K562 (cell line): ENCODE measurements at regions not wholly inside any gene's neighbourhood (a gene's known extent, or its start where the extent isn't known, plus 50 kb on each side); places are given as distances from the start of the nearest gene placed in this dataset.

Experiments used
- RBM15 ChIP-seq: fragments of 200-400 bp; formaldehyde crosslinking; IDR thresholded peaks from 2 replicates; pipeline ENCODE4 v1.6.1; 2018; ENCODE audit warnings: mild to moderate bottlenecking, low read length, moderate library complexity; ENCODE audit not compliant: insufficient read depth
- SMARCA5 ChIP-seq: fragments of 450-650 bp; IDR thresholded peaks from 2 replicates; pipeline ENCODE4 v1.6.1; 2016
- TF ChIP-seq, protein P1 (sequence below): sonication (generic); formaldehyde crosslinking; IDR thresholded peaks from 2 replicates; pipeline ENCODE4 v1.8.0; 2023; ENCODE audit warnings: mild to moderate bottlenecking, missing genetic modification reagents
- TF ChIP-seq, protein P2 (sequence below): fragments of 150-350 bp; conservative IDR thresholded peaks from 2 replicates; pipeline ENCODE4 v1.6.1; 2014; ENCODE audit warnings: low read length
- TF ChIP-seq, protein P3 (sequence below): fragments of 450-650 bp; formaldehyde crosslinking; conservative IDR thresholded peaks from 2 replicates; pipeline ENCODE4 v1.4.0; 2022; ENCODE audit warnings: mild to moderate bottlenecking, missing genetic modification characterization

DNA sequence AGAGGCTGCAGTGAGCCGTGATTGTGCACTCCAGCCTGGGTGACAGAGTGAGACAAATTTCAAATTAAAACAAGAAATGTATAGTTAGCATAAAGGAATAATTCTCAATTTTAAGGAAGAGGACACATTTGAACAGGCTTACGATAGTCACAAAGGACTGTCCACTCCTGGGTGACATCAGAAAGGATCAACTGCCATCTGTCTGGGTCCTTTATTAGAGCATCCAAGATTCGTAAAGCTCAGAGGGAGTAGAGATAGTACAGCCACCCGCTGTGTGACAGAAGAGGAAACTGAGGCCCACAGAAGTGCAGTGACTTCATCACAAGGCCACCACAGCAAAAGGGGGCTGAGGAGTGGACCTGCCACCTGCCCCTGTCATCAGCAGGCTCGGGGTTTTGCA is 149.3 kb upstream of the RBPJ start (continued):
- TF ChIP-seq, protein P1, sequence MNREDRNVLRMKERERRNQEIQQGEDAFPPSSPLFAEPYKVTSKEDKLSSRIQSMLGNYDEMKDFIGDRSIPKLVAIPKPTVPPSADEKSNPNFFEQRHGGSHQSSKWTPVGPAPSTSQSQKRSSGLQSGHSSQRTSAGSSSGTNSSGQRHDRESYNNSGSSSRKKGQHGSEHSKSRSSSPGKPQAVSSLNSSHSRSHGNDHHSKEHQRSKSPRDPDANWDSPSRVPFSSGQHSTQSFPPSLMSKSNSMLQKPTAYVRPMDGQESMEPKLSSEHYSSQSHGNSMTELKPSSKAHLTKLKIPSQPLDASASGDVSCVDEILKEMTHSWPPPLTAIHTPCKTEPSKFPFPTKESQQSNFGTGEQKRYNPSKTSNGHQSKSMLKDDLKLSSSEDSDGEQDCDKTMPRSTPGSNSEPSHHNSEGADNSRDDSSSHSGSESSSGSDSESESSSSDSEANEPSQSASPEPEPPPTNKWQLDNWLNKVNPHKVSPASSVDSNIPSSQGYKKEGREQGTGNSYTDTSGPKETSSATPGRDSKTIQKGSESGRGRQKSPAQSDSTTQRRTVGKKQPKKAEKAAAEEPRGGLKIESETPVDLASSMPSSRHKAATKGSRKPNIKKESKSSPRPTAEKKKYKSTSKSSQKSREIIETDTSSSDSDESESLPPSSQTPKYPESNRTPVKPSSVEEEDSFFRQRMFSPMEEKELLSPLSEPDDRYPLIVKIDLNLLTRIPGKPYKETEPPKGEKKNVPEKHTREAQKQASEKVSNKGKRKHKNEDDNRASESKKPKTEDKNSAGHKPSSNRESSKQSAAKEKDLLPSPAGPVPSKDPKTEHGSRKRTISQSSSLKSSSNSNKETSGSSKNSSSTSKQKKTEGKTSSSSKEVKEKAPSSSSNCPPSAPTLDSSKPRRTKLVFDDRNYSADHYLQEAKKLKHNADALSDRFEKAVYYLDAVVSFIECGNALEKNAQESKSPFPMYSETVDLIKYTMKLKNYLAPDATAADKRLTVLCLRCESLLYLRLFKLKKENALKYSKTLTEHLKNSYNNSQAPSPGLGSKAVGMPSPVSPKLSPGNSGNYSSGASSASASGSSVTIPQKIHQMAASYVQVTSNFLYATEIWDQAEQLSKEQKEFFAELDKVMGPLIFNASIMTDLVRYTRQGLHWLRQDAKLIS (CRISPR knock-in tag) = no peak
- TF ChIP-seq, protein P2, sequence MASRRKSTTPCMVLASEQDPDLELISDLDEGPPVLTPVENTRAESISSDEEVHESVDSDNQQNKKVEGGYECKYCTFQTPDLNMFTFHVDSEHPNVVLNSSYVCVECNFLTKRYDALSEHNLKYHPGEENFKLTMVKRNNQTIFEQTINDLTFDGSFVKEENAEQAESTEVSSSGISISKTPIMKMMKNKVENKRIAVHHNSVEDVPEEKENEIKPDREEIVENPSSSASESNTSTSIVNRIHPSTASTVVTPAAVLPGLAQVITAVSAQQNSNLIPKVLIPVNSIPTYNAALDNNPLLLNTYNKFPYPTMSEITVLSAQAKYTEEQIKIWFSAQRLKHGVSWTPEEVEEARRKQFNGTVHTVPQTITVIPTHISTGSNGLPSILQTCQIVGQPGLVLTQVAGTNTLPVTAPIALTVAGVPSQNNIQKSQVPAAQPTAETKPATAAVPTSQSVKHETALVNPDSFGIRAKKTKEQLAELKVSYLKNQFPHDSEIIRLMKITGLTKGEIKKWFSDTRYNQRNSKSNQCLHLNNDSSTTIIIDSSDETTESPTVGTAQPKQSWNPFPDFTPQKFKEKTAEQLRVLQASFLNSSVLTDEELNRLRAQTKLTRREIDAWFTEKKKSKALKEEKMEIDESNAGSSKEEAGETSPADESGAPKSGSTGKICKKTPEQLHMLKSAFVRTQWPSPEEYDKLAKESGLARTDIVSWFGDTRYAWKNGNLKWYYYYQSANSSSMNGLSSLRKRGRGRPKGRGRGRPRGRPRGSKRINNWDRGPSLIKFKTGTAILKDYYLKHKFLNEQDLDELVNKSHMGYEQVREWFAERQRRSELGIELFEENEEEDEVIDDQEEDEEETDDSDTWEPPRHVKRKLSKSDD = no peak
- TF ChIP-seq SMARCA5 (no peak), RBM15 (no peak)
- TF ChIP-seq, protein P3, sequence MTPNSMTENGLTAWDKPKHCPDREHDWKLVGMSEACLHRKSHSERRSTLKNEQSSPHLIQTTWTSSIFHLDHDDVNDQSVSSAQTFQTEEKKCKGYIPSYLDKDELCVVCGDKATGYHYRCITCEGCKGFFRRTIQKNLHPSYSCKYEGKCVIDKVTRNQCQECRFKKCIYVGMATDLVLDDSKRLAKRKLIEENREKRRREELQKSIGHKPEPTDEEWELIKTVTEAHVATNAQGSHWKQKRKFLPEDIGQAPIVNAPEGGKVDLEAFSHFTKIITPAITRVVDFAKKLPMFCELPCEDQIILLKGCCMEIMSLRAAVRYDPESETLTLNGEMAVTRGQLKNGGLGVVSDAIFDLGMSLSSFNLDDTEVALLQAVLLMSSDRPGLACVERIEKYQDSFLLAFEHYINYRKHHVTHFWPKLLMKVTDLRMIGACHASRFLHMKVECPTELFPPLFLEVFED (CRISPR knock-in tag) = no peak
